ENCODE measurements at regions not wholly inside any gene's neighbourhood (a gene's known extent, or its start where the extent isn't known, plus 50 kb on each side); places are given as distances from the start of the nearest gene placed in this dataset.

GRCh38 chr1:95325349-95325748 lies 91.3 kb downstream of the RWDD3 start:
- TF ChIP-seq, protein P1, sequence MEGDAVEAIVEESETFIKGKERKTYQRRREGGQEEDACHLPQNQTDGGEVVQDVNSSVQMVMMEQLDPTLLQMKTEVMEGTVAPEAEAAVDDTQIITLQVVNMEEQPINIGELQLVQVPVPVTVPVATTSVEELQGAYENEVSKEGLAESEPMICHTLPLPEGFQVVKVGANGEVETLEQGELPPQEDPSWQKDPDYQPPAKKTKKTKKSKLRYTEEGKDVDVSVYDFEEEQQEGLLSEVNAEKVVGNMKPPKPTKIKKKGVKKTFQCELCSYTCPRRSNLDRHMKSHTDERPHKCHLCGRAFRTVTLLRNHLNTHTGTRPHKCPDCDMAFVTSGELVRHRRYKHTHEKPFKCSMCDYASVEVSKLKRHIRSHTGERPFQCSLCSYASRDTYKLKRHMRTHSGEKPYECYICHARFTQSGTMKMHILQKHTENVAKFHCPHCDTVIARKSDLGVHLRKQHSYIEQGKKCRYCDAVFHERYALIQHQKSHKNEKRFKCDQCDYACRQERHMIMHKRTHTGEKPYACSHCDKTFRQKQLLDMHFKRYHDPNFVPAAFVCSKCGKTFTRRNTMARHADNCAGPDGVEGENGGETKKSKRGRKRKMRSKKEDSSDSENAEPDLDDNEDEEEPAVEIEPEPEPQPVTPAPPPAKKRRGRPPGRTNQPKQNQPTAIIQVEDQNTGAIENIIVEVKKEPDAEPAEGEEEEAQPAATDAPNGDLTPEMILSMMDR (IDR thresholded peaks at IDR 0.05): no peak
- Histone ChIP-seq H3K9ac (ENCODE audit: insufficient read depth, low read length, poor library complexity, severe bottlenecking) (no peak overlapping the region), H3K36me3 (replicated peaks in 1 of 2; ENCODE audit: control insufficient read depth in 1 of 2, insufficient read depth in 2 of 2, low read length in 2 of 2) (no peaks in the 10 kb centered on the region), H2AFZ (ENCODE audit: insufficient read depth, low read depth, low read length, poor library complexity, severe bottlenecking) (no peak overlapping the region), H3K9me3 (replicated peaks in 1 of 2; ENCODE audit: control insufficient read depth in 1 of 2, insufficient read depth in 1 of 2, low read length in 2 of 2) (no peaks in the 10 kb centered on the region), H3K4me1 (ENCODE audit: control insufficient read depth in 1 of 2, insufficient read depth in 2 of 2, low read length in 2 of 2) (no peaks in the 10 kb centered on the region), H3K4me2 (replicated peaks; ENCODE audit: extremely low read depth, low read length, poor library complexity, severe bottlenecking) (no peak overlapping the region), H3K27me3 (ENCODE audit: control insufficient read depth in 2 of 2, insufficient read depth in 2 of 2, low read length in 2 of 2) (no peaks in the 10 kb centered on the region), H3K27ac (ENCODE audit: low read depth in 1 of 2, low read length in 2 of 2) (no peak overlapping the region), H4K20me1 (ENCODE audit: insufficient read depth, low read length) (no peaks in the 10 kb centered on the region), H3K79me2 (ENCODE audit: insufficient read depth, low read length) (no peaks in the 10 kb centered on the region), H3K4me3 (replicated peaks in 1 of 3; ENCODE audit: low read depth in 2 of 3, low read length in 3 of 3) (no peak overlapping the region)
- 100% methylated on average over 1 of the region's 4 CpGs for WGBS (ENCODE audit: insufficient coverage)
- Mint-ChIP-seq H3K27me3 (ENCODE audit: low read depth in 3 of 3) (peaks cover 0 to 3% (median 2%) of the 10 kb centered on the region in 3 donors), H3K36me3 (no peaks in the 10 kb centered on the region), H3K4me3 (no peak overlapping the region), H3K4me1 (no peaks in the 10 kb centered on the region), H3K9me3 (peaks cover 0 to 4% (median 0%) of the 10 kb centered on the region in 7 donors), H3K27ac (no peak overlapping the region)
- DNase-seq: no peak
- intact Hi-C loops (cut with micrococcal nuclease): no loop called here

DNA sequence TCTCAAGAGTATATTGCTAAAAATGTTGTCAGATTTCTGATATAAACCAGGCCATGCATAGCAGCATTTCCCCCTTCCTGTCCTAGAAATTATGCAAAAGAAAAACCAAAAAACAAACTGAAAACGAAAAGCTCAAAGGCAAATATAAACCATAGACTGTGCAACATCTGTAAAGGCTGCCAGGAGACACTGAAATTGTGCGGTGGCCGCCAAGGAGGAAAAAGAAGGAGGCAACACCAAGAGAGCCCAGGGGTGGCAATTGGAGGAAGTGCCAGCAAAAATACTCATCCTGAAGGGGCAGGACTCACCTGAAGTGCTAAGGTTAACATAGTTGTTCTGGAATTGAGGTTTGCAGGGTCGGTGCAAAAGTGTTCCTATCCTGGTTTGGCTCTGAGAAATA lies 92.0 kb downstream of the RWDD3 start:
- no peaks in the 10 kb centered on the region for H3K36me3 ChIP-seq (replicated peaks in 1 of 2; ENCODE audit: control insufficient read depth in 1 of 2, insufficient read depth in 2 of 2, low read length in 2 of 2)
- H3K9ac ChIP-seq (ENCODE audit: insufficient read depth, low read length, poor library complexity, severe bottlenecking): no peak overlapping the region
- no peak for DNase-seq
- WGBS (ENCODE audit: insufficient coverage): 50% methylated on average over 4 of the region's 4 CpGs
- no peaks in the 10 kb centered on the region for H3K9me3 ChIP-seq (replicated peaks in 1 of 2; ENCODE audit: control insufficient read depth in 1 of 2, insufficient read depth in 1 of 2, low read length in 2 of 2)
- Mint-ChIP-seq H3K36me3 (no peaks in the 10 kb centered on the region), H3K27ac (no peak overlapping the region), H3K4me1 (no peaks in the 10 kb centered on the region), H3K9me3 (peaks cover 0 to 4% (median 0%) of the 10 kb centered on the region in 7 donors), H3K4me3 (no peak overlapping the region), H3K27me3 (ENCODE audit: low read depth in 3 of 3) (peaks cover 0 to 3% (median 2%) of the 10 kb centered on the region in 3 donors)
- H4K20me1 ChIP-seq (ENCODE audit: insufficient read depth, low read length): no peaks in the 10 kb centered on the region
- no peaks in the 10 kb centered on the region for H3K4me1 ChIP-seq (ENCODE audit: control insufficient read depth in 1 of 2, insufficient read depth in 2 of 2, low read length in 2 of 2)
- no peak overlapping the region for H2AFZ ChIP-seq (ENCODE audit: insufficient read depth, low read depth, low read length, poor library complexity, severe bottlenecking)
- no peak overlapping the region for H3K27ac ChIP-seq (ENCODE audit: low read depth in 1 of 2, low read length in 2 of 2)
- no peak overlapping the region for H3K4me3 ChIP-seq (replicated peaks in 1 of 3; ENCODE audit: low read depth in 2 of 3, low read length in 3 of 3)
- no peaks in the 10 kb centered on the region for H3K79me2 ChIP-seq (ENCODE audit: insufficient read depth, low read length)
- no peaks in the 10 kb centered on the region for H3K27me3 ChIP-seq (ENCODE audit: control insufficient read depth in 2 of 2, insufficient read depth in 2 of 2, low read length in 2 of 2)
- intact Hi-C loops (cut with micrococcal nuclease): no loop called here
- TF ChIP-seq, protein P1 (IDR thresholded peaks at IDR 0.05): no peak
- no peak overlapping the region for H3K4me2 ChIP-seq (replicated peaks; ENCODE audit: extremely low read depth, low read length, poor library complexity, severe bottlenecking)

Data from CD14-positive monocyte (primary cell).